SK-N-DZ (cell line): ENCODE measurements at regions not wholly inside any gene's neighbourhood (a gene's known extent, or its start where the extent isn't known, plus 50 kb on each side); places are given as distances from the start of the nearest gene placed in this dataset.

Experiments used
- DNase-seq: peaks from one replicate; pipeline ENCODE4 v3.0.0-alpha.2; 2015; ENCODE audit warnings: low spot score

DNA sequence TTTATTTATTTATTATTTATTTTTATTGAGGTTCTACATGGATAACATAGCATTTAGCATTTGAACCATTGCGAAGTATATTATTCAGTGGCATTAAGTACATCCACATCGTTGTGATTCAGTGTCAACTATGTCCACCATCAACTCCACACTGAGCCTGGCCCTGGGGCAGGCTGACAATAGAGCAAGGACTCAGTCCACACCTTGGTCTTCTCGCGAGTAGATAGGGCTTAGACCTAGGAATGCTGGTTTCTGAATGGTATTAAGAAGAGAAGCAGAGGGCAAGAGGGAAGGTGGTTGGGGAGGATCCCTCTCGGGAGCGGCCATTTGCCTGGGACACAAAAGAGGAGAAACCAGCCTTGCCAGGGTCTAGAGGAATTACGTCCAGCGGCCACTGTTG lies 599.2 kb upstream of the MGMT start:
- DNase-seq = no peak

DNA sequence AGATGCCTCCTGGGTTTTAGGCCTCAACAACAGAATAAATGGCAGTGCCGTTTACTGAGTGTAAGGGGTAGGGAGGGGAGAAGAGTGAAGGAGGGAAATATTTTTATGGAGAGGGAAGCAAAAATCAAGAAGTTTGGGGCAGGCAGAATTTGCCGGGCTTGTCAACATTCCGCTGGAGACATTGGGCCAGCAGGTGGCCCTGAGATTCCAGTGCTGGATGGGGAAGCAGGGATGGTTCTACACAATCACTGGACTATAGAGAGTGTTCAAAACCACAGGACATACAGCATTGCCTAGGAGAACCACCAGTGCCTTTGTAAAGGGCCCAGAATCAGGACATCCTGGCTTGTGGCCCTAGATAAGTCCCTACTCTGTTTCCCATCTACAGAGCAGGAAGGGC lies 598.6 kb upstream of the MGMT start:
- DNase-seq = no peak

DNA sequence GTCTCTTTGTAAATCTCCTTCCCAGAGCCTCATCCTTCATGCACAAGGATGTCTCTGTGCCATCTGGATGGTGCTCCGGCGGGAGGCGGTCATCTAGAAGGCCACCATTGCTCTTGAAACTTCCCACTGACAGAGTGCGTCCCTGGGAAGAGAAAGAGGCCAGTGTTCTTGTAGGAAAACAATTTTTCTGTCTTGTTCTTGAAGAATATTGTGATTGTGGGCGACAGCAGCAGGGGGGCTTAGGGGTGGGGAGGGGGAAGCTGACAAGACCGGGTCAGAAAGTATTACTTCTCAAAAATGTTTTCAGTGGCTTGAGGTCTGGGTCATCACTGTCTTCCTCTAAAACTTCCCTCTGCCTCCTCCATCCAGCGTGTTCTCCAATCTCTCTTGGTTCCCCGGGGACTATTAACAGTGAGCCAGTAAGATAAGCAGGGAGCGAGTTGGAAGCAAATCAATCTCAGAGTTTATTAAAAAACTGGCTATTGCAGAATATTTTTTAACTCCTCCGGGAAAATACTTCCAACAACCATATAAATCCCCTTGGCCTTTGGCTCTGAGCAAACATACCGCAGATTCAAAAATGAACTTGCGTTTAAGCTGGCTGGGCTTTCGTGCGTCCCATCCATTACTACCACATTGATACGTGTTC lies 597.8 kb upstream of the MGMT start:
- DNase-seq = no peak

DNA sequence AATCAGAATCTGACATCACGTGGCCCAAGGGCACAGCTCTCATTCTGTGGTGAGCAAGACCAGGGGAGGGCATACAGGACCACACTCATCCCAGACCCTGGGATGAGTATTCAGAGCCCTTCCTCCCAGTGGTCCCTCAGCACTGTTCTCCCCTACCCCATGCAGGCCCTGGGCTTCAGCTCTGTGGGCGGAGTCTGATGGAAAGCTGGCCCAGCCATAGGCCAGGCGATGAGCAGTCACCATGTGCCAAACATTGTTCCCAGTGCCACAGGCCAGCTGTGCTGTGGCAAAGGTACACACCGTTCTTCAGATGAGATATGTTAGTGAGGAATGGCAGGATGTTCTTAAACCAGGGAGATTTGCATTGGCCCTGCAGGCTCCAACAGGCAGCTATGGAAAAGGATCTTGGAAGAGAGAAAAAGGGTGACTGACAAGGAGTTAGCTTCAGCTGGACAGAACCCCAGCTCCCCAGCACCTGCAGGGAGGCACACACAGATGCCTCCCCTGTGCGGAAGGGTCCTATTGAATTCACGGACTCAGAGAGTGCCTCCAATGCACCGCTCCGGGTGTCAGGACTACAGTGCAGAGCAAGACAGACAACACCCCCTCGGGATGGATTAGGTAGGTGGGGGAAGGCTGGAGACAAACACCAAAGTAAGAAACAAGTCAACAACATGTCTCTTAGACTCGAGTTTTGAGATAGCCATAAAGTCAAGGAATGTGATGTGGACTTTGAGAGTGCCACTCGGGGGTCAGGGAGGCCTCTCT lies 596.0 kb upstream of the MGMT start:
- DNase-seq = no peak

DNA sequence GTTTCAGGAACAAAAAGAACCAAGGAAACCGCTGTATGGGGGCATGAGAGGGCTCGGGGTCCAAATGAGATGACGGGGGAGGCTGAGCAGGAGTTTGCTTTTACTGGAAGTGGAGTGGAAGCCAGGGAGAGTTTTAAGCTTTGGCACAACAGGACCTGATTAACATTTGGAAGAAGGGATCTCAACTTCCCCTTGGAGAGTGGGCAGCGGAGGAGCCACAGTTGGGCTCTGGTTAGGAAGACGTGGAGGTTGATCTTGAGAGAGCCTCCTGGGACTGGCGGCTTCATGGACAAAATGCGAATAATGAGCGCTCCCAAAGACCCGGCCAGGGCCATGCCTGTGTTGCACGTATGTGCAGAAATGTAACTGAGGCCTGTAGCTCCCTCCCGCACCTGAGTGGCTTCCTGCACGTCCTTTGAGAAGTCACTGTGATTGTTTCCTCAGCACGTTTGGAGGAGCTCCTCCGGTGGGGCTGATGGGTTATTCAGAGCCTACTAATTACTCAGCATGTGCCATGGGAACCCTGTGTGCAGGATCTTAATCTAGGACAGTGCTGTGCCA lies 595.3 kb upstream of the MGMT start:
- DNase-seq = no peak

DNA sequence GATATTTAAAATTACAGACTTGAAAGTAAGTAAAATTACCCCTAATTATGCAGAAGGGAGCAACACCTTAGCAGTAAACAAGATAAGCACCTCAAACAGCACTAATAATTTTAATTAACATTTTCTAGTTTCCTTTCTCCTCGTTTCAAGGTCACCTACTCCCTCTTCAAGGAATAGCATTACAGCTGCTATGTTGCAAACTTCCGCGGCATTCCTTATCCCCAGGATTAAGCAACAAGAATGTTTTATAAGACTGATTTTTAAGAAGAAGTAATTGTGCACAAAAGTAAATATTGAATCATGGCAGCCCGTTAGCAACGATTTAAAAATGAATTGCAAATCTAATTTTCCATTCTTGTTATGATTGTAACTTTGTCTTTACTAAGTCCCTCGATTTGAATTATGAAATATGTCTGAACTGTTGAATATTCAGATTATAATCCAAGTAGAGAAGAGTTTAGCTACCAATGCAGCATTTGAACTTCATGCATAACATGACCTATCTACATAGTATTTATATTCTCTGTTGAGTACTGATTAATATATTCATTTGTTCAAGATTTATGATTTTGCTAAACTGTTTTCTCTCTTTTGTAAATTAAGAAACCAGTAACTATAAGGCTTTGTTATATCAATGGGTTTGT lies 593.5 kb upstream of the MGMT start:
- no peak for DNase-seq

DNA sequence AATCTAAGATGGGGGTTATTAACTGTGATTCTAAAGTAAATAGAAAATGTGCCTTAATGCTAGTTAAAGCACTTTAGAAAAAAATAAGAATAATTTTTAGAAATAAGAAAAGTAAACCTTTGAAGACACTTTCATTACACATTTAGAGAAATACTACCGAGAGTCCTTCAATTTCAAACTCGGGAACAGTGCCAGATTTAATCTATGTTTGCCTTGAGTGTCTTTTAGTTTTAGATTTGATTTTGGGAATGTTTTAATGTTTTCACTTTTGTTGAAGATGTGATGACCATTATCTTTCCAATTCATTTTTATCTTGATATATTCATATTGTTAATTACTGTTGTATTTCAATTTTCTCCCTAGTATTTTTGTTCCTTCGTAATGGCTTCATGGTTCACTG lies 592.7 kb upstream of the MGMT start:
- DNase-seq = no peak

DNA sequence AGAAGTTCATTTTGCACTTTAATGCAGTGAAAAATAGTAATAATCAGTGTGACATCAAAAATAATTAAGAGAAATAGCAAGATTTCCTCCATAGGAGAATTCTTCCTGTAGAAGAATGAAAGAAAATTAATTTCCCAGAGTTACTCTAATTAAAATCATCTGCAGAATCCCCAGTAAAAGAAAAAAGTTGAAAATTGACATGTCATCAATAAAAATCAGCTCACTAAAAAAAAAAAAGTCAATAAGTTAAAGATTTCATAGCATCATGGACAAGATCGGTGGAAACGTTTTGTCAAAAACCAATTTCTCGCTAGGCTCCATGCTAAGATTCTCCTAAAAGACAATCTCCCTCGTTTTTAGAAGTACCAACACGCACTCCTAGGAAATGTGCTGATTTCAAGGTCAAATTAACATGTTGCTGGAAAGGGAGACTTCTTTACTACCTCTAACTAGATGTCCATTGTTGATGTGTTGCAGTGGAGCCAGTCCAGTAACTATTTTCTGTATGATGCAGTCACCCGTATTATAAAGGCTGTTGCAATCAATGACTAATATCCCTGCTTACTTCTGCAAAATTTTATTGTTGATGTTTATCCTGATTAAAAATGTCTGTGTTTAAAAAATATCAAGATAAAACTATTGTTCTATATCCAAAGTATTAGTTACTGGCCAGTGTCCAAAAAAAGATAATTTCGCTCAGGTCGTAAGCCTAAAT lies 591.9 kb upstream of the MGMT start:
- no peak for DNase-seq

DNA sequence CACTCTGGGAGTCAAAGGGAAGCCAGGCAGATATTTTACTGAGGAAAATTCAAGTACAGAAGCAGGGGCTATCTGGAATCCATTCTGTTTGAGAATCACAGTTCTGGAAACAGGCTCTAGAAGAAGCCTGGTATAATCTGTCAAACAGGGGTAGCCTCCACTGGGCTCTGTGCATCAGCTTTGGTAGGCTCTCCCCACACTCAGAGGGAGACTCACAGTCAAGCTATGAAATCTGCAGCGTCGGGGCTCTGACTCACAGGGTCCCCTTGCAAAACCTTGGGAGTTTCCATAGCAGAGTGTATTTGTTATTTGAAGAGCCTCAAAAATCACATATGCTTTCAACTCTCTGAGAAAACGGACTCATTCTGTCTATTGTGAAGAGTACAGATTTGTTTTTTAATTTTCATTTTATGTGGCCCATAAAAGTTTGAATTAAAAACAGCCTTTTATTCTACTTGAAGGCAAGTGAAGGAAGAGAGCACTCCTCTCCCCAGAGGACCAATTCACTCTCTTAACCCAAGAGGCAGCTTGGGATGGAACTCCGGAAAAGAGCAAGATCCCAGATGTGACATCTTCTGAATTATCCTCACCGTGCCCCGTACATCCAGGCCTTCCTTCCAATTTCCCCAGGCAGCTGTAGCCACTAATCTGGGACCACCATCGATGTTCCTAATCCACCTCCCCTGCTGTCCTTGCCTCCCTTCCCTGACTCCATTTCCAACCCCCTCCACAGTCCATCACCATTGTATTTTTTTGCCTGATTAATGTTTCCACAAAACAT lies 590.9 kb upstream of the MGMT start:
- DNase-seq = no peak

DNA sequence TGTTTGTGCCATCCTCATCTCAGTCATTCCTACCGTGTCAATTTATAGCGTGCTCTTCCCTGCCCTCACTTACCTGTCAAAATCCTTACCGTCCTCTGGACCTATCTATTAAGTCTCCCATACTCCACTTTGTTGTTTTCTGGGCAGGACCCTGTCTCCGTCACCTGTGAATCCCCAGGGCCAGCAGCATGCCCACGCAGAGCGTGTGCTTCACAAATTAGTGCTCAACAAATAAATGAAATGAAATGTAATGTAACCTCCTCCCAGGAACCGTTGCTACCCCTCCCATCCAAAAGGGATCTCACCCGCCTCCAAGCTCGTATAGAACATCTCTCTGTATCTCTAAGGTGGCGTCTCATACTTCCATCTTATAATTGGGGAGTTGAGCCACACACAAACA lies 589.9 kb upstream of the MGMT start:
- DNase-seq = no peak

DNA sequence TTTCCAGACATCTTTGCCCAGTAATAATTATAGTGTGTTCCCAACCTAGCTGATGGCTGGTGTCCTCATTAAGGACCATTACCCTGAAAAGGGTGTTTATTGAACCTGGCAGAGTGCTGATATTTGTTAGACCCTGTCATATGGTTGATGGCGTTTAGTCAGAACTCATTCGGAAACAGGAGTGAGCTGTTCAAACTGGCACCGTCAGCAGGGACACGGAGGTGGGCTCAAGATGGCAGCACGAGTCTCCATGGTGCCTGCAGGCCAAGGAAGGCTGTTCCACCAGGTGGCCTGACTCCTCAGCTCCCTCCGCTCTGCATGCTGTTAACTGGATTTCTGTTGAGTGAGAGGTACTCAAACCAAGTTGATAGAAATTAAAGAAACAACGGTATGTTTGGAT lies 589.1 kb upstream of the MGMT start:
- DNase-seq = no peak

DNA sequence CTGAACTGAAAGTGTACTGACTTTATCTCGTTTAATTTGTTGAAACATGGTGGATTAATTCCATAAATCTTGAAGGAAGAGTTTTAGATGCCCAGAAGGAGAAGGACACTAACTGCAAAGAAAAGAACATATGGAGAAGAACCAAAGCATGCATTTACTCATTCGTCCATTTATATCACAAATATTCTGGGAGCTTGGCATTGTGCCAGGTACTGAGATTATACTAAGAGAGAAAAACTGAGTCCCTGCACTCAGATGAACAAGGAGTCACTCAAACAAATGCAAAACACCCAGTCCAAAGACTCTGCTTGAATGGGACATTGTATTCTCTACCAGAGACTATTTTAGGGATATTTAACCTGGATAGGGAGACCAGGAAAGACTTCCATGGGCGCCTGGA lies 588.0 kb upstream of the MGMT start:
- no peak for DNase-seq

DNA sequence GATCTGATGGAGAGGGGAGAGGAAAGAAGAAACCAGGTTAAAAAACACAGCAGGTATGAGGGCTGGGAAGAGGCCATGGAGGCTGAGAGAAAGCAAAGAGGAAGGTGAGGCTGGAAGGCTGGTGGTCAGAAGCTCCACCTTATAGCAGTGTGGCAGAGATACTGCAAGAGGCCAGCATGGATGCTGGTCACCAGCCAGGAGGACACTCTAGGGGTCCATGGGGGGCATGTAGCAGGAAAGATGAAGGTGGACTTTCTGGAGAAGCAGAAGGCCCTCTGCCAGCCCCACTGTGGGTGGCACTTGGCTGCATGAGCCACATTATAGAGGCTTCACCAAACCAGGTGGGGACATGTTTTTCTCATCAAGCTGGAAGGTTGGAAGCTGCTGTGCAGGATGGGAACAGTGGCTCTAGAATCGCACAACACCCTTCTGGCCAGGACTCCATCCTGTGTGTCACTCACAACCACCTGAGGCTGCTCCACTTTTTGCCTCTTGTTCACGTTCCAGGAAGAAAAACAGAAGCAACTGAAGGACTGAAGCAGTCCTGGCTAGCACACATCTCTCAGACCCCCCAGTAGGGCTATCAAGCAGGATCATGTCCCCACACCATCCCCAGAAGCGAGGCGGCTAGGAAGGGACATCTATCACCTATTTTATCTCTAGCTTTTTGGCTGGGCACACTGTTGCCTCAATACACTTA lies 587.5 kb upstream of the MGMT start:
- no peak for DNase-seq

DNA sequence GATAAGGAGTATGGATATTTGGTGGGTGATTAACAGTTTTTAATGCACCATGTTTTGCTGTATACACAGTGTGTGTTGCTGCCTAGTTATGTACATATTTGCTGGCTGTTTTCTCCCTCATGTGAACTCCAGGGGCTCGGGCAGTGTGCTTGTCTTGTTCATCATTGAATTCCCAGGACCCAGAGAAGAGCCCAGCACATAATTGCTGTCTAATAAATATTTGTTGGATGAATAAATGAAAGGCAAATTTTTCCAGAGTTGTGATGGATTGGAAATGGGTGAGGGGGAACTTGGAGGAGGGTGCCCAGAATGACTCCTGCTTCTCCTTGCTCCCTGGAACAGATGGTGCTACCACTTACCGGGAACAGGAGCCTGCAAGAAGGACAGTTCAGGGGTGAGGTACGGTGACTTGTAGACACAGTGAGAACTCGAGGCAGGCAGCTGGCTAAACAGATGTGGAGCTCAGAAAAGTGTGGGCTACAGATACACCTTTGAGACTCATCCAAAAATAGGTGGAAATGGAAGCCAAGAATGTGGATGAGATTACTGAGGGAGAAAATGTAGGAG lies 586.8 kb upstream of the MGMT start:
- no peak for DNase-seq

DNA sequence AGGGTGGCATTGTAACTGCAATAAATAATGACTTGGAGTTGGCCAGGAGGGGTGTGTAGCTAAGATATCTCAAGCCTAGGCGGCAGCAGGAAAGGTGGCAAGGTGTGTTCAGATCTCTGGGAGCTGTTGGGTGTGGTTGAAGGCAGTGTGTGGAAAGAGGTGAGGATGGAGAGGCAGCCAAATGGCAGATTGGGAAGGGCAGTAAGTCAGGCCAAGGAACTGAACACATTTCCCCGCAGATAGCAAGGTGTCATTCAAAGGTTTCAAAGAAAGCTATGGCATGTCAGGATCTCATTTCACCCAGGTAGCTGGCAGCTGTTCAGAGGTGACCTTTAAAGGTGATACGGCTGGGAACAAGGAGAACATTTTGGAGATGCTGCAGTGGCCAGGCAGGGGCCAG lies 586.0 kb upstream of the MGMT start:
- DNase-seq = no peak

DNA sequence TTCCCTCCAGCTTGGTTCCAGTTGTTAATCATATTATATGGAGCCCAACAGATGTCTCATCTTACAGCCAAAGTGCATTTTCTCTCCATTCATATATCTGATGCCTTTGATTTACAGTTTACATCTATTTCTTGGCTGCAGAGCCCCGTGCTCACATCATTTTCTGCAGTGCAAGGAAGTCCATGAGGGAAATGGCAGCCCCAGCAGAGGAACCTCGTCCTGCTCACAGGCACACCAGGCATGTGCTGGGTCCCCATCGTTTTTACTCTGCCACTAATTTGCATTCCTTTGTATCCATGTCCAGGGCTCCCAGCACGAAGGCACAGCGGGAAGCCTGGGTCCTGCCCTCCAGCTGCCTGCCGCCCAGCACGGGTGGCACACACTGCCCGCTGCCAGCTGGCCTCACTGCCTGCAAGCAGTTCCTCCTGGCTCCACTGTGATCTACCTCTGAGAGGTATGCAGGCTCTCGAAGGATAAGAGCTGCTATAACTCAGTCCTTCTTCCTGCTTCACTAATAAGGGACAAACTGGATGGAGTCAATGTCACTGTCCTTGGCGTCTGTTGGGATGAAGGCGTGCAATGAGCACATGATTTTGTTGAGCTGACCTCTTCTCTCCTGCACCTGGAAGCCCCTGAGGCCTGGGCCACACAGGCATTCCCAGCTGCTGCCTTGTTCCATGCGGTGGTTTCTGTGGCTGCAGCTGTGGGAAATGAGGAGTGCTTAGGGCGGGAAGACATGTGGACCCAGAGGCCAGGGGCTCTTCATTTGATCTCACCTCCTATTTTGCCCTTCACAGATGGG lies 583.6 kb upstream of the MGMT start:
- DNase-seq = no peak

DNA sequence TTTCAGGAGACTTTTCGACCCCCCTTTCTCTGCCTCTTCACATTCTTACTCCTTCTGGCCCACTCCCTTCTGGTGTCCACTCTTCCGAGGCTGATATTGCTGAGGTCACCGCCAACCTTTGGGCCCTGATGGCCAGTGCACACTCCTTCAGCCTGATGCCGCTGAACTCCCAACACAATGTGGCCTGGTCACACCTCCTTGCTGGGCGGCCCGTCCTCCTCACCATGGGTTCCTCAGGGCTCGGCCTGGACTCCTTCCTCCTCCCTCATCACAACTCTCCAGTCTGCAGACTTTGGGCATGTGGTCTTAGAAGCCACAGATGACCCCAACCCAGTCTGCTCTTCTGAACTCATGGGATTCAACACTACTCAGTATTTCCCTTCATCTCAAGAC lies 583.0 kb upstream of the MGMT start:
- DNase-seq = no peak

DNA sequence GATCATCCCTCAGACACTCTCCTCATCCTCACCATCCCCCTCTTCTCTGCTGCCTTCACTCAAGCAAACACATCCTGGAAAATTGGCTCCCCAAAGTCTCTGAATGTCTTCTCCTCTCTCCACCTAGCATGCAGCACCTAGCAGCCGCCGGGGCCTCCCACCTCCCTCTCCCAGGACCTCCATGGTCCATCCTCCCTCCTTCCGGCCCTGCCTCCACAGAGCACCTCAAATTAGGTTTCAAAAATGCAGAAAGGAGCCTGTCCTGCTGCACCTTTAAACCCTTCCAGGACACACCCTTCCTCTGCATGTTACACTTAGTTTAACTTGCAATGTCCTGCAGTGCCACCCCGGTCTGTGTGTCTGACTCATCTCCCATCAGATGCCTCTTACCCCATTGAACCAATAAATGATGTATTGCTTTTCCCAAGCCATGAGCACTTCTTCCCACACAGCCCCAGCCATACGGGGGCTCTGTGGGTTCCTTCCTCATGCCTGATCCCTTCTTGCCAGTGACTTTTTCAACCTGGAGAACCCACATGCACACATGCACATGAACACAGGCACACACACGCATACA lies 582.5 kb upstream of the MGMT start:
- no peak for DNase-seq
